ENCODE measurements at regions not wholly inside any gene's neighbourhood (a gene's known extent, or its start where the extent isn't known, plus 50 kb on each side); places are given as distances from the start of the nearest gene placed in this dataset.

DNA sequence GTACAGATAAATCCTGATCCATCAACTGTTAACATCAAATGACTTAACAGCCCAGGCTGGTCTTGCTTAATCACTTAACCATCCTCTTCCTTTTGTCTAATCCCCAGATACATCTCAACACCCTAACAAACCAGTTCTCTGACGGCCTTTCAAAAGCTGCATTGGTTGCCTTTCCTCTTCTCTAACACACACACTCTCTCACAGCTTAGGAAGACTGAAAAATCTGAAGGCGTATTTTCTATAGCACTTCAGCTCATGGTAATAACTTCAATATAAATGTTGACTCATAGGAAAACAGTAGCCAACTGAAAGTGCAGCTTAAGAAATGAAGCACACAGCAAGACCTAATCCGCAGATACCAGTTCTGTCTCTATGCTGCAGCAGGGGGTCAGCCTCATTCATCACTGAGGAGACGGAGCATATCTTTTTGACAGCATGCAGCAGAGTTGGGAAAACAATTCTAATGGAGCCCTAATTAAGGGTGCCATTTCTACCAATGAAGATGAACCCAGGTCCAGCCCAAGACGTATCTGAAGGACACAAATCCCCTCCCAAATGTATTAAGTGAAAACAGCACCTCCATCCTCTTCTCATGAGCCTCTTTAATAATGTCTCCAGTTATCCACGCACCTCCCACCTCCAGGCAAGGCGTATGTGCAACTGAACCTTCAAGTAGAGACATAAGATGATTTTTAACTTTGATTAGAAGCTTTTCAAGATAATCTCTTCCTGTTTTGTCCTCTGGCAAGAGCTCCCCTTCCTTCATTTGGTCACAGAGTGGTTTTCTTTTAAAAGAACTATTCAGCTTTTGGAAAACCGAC is 211.7 kb upstream of the NFE2L3 start:
- intact Hi-C loops (cut with micrococcal nuclease) (no loop called here), dilution Hi-C loops (cut with MboI; ENCODE audit: extremely low pct_ligation_motif_present, low sequenced_read_pairs) (no loop called here)
- no peaks in the 10 kb centered on the region for H3K36me3 ChIP-seq (ENCODE audit: control insufficient read depth in 2 of 2, extremely low read depth in 1 of 2, insufficient read depth in 2 of 2, low read length in 2 of 2)
- CTCF ChIA-PET: interaction anchor here (0.7 to 1.2 kb wide), 2 partner anchors 9 to 32 kb away, joined by 3 read pairs; no protein-coding TSS in a partner anchor
- no peaks in the 10 kb centered on the region for H4K20me1 ChIP-seq (replicated peaks; ENCODE audit: control insufficient read depth, extremely low read depth, insufficient read depth, low read length)
- H3K4me3 ChIP-seq (replicated peaks in 1 of 3; ENCODE audit: insufficient read depth in 1 of 3, low read depth in 1 of 3, low read length in 3 of 3): no peak overlapping the region
- H3K27me3 ChIP-seq (ENCODE audit: control insufficient read depth in 2 of 2, insufficient read depth in 2 of 2, low read length in 2 of 2): peaks cover 0 to 7% of the 10 kb centered on the region in 2 experiments
- no peak overlapping the region for H3K4me2 ChIP-seq (ENCODE audit: insufficient read depth, low read length)
- H3K9ac ChIP-seq (replicated peaks; ENCODE audit: extremely low read depth, insufficient read depth, low read length): no peak overlapping the region
- H3K27ac ChIP-seq (ENCODE audit: insufficient read depth, low read depth, low read length): no peak overlapping the region
- TF ChIP-seq JUN (IDR thresholded peaks at IDR 0.05; ENCODE audit: borderline replicate concordance, insufficient read depth, insufficient read length, low read depth) (no peak), POLR2A (IDR thresholded peaks at IDR 0.05; ENCODE audit: low read depth, low read length) (no peak), GATA2 (IDR thresholded peaks at IDR 0.05; ENCODE audit: insufficient read depth, insufficient read length, low read depth, low read length) (no peak), MYC (IDR thresholded peaks at IDR 0.05; ENCODE audit: low read depth, low read length) (no peak), FOS (IDR thresholded peaks at IDR 0.05; ENCODE audit: borderline replicate concordance, insufficient read depth, low read length) (no peak), EZH2 (IDR thresholded peaks at IDR 0.05; ENCODE audit: borderline replicate concordance, low read depth, low read length, severe bottlenecking) (no peak), POLR2AphosphoS5 (IDR thresholded peaks at IDR 0.05; ENCODE audit: insufficient read depth, low read depth, low read length) (no peak)
- TF ChIP-seq, protein P1, sequence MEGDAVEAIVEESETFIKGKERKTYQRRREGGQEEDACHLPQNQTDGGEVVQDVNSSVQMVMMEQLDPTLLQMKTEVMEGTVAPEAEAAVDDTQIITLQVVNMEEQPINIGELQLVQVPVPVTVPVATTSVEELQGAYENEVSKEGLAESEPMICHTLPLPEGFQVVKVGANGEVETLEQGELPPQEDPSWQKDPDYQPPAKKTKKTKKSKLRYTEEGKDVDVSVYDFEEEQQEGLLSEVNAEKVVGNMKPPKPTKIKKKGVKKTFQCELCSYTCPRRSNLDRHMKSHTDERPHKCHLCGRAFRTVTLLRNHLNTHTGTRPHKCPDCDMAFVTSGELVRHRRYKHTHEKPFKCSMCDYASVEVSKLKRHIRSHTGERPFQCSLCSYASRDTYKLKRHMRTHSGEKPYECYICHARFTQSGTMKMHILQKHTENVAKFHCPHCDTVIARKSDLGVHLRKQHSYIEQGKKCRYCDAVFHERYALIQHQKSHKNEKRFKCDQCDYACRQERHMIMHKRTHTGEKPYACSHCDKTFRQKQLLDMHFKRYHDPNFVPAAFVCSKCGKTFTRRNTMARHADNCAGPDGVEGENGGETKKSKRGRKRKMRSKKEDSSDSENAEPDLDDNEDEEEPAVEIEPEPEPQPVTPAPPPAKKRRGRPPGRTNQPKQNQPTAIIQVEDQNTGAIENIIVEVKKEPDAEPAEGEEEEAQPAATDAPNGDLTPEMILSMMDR (IDR thresholded peaks at IDR 0.05; ENCODE audit: extremely low read depth in 1 of 2, insufficient read depth in 1 of 2, low read depth in 1 of 2, low read length in 2 of 2): no peak
- TF ChIP-seq, protein P2, sequence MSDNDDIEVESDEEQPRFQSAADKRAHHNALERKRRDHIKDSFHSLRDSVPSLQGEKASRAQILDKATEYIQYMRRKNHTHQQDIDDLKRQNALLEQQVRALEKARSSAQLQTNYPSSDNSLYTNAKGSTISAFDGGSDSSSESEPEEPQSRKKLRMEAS (IDR thresholded peaks at IDR 0.05; ENCODE audit: insufficient read depth, insufficient read length): no peak
- DNase-seq (ENCODE audit: low read depth, low spot score) (no peak), FAIRE-seq (no peak)
- no TSS peak for BruUV-seq (replicated peaks)
- no peak overlapping the region for H2AFZ ChIP-seq (ENCODE audit: low read depth, low read length)
- POLR2A ChIA-PET: no interaction called here
- H3K9me1 ChIP-seq (replicated peaks; ENCODE audit: control insufficient read depth, extremely low read depth, insufficient read depth, low read length): no peaks in the 10 kb centered on the region
- H3K4me1 ChIP-seq (ENCODE audit: control insufficient read depth, extremely low read depth, insufficient read depth, low read length): no peaks in the 10 kb centered on the region
- no peaks in the 10 kb centered on the region for H3K79me2 ChIP-seq (ENCODE audit: control insufficient read depth, insufficient read depth, low read length)
- no peaks in the 10 kb centered on the region for H3K9me3 ChIP-seq (replicated peaks; ENCODE audit: control insufficient read depth, insufficient read depth, low read length)
